Upper lobe of right lung (tissue), 1 donor: ENCODE measurements at regions not wholly inside any gene's neighbourhood (a gene's known extent, or its start where the extent isn't known, plus 50 kb on each side); places are given as distances from the start of the nearest gene placed in this dataset.
A peak's percentile ranks its signal among the peaks of the same experiment; 100 is the strongest.
"Not testable (repeated sequence)": the region's sequence is repeated elsewhere in the genome, so short reads cannot be mapped to it uniquely, and the experiment has no call there.

ENCODE experiments used
- ATAC-seq: fragments of 200-7000 bp; cut with Tn5 transposase; one replicate; pipeline ENCODE4 v1.9.1; 2020; ENCODE audit warnings: mild to moderate bottlenecking, moderate library complexity
- DNase-seq: peaks from one replicate; pipeline ENCODE4 v3.0.0-alpha.2; 2020
- H3K27ac ChIP-seq: fragments of 200-600 bp; one replicate; pipeline ENCODE4 v1.8.0; 2022
- H3K27me3 ChIP-seq: fragments of 200-600 bp; one replicate; pipeline ENCODE4 v1.8.0; 2022; ENCODE audit warnings: mild to moderate bottlenecking
- H3K36me3 ChIP-seq: fragments of 200-600 bp; one replicate; pipeline ENCODE4 v1.8.0; 2022
- H3K4me1 ChIP-seq: fragments of 200-600 bp; one replicate; pipeline ENCODE4 v1.8.0; 2022
- H3K4me3 ChIP-seq: fragments of 200-600 bp; one replicate; pipeline ENCODE4 v1.8.0; 2022; ENCODE audit warnings: mild to moderate bottlenecking
- H3K9me3 ChIP-seq: fragments of 200-600 bp; one replicate; pipeline ENCODE4 v1.8.0; 2022
- intact Hi-C: fragments of 100-400 bp; cut with DNase I; formaldehyde crosslinking; loops from one replicate; pipeline ENCODE4 v1.11.0; 2022
- TF ChIP-seq, protein P1 (sequence below): fragments of 200-600 bp; IDR thresholded peaks from one replicate; pipeline ENCODE4 v1.8.0; 2022; ENCODE audit warnings: antibody characterized with exemption
- donor health status: DM: no; HTN: yes; CAD: no; lungs with severe emphysema.

DNA sequence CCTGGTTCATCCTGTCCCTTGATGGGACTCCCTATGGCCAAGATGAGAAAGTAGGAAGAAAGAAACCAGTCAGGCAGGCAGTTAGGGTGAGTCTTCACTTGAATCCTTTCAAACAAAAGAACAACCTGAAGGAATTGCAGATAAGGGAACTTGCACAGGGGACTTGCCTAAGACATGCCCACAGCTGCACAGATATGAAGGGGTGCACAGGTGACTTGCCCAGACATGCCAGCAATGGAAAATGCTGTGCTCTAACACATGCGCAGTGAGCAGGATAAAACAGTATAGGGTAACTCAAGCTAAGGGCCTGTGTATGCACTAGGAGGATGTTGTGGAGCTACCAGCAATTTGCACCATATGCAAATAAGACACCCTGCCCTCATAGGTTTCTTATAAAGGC, 404.6 kb upstream of the USP9Y start:
- TF ChIP-seq, protein P1, sequence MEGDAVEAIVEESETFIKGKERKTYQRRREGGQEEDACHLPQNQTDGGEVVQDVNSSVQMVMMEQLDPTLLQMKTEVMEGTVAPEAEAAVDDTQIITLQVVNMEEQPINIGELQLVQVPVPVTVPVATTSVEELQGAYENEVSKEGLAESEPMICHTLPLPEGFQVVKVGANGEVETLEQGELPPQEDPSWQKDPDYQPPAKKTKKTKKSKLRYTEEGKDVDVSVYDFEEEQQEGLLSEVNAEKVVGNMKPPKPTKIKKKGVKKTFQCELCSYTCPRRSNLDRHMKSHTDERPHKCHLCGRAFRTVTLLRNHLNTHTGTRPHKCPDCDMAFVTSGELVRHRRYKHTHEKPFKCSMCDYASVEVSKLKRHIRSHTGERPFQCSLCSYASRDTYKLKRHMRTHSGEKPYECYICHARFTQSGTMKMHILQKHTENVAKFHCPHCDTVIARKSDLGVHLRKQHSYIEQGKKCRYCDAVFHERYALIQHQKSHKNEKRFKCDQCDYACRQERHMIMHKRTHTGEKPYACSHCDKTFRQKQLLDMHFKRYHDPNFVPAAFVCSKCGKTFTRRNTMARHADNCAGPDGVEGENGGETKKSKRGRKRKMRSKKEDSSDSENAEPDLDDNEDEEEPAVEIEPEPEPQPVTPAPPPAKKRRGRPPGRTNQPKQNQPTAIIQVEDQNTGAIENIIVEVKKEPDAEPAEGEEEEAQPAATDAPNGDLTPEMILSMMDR, result no peak
- DNase-seq, result no peak
- no peak for ATAC-seq
- Histone ChIP-seq H3K27ac (no peak overlapping the region), H3K36me3 (no peaks in the 10 kb centered on the region), H3K9me3 (no peaks in the 10 kb centered on the region), H3K27me3 (no peaks in the 10 kb centered on the region), H3K4me1 (no peaks in the 10 kb centered on the region), H3K4me3 (no peak overlapping the region)
- intact Hi-C loops, result no loop called here

DNA sequence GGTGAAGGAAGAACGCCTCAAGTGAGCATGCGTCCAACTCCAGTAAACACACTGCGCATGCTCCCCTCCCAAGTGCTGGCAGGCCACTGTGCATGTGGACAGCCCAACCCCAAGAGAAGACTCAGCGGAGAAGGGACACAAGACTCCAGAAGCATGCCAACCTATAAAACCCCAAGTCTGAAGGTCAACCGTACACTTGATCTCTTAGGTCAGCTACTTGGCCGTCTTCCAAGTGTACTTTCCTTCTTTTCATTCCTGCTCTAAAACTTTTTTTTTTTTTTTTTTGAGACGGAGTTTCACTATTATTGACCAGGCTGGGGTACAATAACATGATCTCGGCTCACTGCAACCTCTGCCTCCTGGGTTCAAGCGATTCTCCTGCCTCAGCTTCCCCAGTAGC, 401.2 kb upstream of the USP9Y start:
- H3K9me3 ChIP-seq, H3K36me3 ChIP-seq, H3K4me1 ChIP-seq, ATAC-seq, H3K4me3 ChIP-seq, DNase-seq, intact Hi-C loops, H3K27ac ChIP-seq, H3K27me3 ChIP-seq: not testable (repeated sequence)

DNA sequence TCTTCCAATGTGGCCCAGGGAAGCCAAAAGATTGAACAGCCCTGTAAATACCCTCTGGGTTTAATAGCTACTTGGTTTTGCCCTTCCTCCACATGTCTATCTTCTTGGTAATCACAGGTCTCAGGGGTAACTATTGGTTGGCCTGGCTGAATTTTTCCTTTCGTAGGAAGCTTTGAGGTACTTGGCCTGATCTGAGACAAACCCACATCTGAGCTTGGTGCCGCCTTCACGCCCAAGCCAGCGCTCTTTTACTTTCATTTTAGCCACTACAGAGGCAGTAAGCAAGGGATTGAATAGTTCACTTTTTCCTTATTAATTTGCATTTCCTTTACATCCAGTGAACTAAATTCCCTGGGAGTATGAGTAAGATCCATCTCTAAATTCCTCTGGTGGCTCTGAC, 397.6 kb upstream of the USP9Y start:
- intact Hi-C loops, result no loop called here
- DNase-seq (no peak), ATAC-seq (no peak)
- Histone ChIP-seq H3K27me3 (no peaks in the 10 kb centered on the region), H3K9me3 (no peaks in the 10 kb centered on the region), H3K4me3 (no peak overlapping the region), H3K36me3 (no peaks in the 10 kb centered on the region), H3K27ac (no peak overlapping the region), H3K4me1 (no peaks in the 10 kb centered on the region)
- TF ChIP-seq, protein P1, result no peak

DNA sequence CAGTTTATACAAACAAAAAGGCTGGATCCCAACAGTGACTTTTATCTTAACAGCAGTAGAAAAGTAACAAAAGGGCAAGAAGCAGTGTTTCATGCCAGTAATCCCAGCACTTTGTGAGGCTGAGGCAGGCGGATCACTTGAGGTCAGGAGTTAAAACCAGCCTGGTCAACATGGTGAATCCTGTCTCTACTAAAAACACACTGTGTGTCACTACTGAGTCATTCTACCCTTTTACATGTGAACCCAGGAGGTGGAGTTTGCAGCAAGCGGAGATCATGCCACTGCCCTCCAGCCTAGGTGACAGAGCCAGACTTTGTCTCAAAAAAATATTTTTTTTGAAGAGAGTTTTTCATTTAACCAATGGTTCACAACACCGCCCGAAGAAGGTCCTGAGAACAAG, 395.6 kb upstream of the USP9Y start:
- H3K36me3 ChIP-seq, result no peaks in the 10 kb centered on the region
- no peaks in the 10 kb centered on the region for H3K9me3 ChIP-seq
- H3K27ac ChIP-seq, result no peak overlapping the region
- no peak for ATAC-seq
- H3K4me1 ChIP-seq, result no peaks in the 10 kb centered on the region
- DNase-seq, result no peak
- no peaks in the 10 kb centered on the region for H3K27me3 ChIP-seq
- intact Hi-C loops, result no loop called here
- TF ChIP-seq, protein P1, result no peak
- no peak overlapping the region for H3K4me3 ChIP-seq

DNA sequence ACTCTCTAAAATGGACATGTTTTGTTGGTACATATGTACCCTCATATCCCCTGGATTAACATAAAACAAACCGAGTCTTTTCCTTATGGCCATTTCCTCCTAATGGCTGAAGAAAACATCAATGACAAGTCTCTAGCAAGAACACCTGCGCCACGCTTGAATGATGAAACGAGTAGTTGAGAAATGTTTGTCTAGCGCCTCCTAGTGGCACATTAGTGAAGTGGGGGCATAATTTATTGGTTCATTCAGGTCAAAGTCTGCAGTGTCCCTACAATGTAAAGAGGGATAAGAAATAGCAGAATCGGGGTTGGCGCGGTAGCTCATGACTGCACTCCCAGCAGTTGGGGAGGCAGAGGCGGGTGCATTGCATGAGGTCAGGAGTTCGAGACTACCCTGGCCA, 391.8 kb upstream of the USP9Y start:
- Histone ChIP-seq H3K9me3 (no peaks in the 10 kb centered on the region), H3K27ac (no peak overlapping the region), H3K4me3 (no peak overlapping the region), H3K27me3 (no peaks in the 10 kb centered on the region), H3K4me1 (no peaks in the 10 kb centered on the region), H3K36me3 (no peaks in the 10 kb centered on the region)
- intact Hi-C loops, result no loop called here
- ATAC-seq, result peak; percentile 57
- TF ChIP-seq, protein P1, result peak; percentile 47
- no peak for DNase-seq

DNA sequence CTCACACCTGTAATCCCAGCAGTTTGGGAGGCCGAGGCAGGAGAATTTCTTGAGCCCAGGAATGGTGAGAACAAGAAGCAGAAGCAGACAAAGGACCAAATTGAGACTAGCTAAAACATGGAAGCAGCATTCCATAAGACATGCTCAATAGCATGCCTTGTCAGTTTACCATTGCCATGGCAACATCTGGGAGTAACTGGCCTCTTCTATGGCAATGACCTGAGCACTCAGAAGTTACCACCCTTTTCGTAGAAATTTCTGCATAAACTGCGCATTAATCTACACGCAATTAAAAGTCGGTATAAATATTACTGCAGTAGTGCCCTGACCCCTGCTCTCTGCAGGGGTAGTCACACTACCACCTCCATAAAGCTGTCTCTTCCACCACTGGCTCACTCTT, 390.2 kb upstream of the USP9Y start:
- H3K27ac ChIP-seq, result no peak overlapping the region
- H3K27me3 ChIP-seq, result no peaks in the 10 kb centered on the region
- TF ChIP-seq, protein P1, result no peak
- H3K9me3 ChIP-seq, result no peaks in the 10 kb centered on the region
- no peak for DNase-seq
- intact Hi-C loops, result no loop called here
- no peaks in the 10 kb centered on the region for H3K4me1 ChIP-seq
- ATAC-seq, result no peak
- no peaks in the 10 kb centered on the region for H3K36me3 ChIP-seq
- no peak overlapping the region for H3K4me3 ChIP-seq
